Esophagus muscularis mucosa (tissue), 4 donors: ENCODE measurements at regions not wholly inside any gene's neighbourhood (a gene's known extent, or its start where the extent isn't known, plus 50 kb on each side); places are given as distances from the start of the nearest gene placed in this dataset.

ENCODE experiments used
- DNase-seq: peaks from one replicate; pipeline ENCODE4 v3.0.0-alpha.2; 2017; ENCODE audit errors: extremely low spot score
- H3K27ac ChIP-seq, 4 donors: fragments of 200-600 bp; sonication (generic); replicated peaks in 1 of 4; 1 replicate in 3 of 4; 2 replicates in 1 of 4; pipeline ENCODE4 v1.5.1; 2016 to 2019; ENCODE audit warnings: mild to moderate bottlenecking in 1 of 4
- H3K27me3 ChIP-seq, 4 donors: fragments of 200-600 bp; sonication (generic); one replicate each; pipeline versions ENCODE4 v1.5.1 to v1.6.0; 2016 to 2019
- H3K36me3 ChIP-seq, 4 donors: fragments of 200-600 bp; sonication (generic); one replicate each; pipeline ENCODE4 v1.5.1; 2016 to 2019
- H3K4me1 ChIP-seq, 4 donors: fragments of 200-600 bp; sonication (generic); one replicate each; pipeline ENCODE4 v1.5.1; 2016 to 2019
- H3K4me3 ChIP-seq, 4 donors: fragments of 200-600 bp; sonication (generic); 1 replicate in 2 of 4; 2 replicates in 2 of 4; pipeline ENCODE4 v1.5.1; 2016 to 2019; ENCODE audit warnings: mild to moderate bottlenecking in 4 of 4, moderate library complexity in 1 of 4
- H3K9me3 ChIP-seq, 4 donors: fragments of 200-600 bp; sonication (generic); 1 replicate in 3 of 4; 2 replicates in 1 of 4; pipeline ENCODE4 v1.5.1; 2016 to 2019
- CTCF ChIP-seq, 3 experiments: fragments of 200-600 bp in 2 of 3; fragments of 450-650 bp in 1 of 3; sonication (generic) in 2 of 3; IDR thresholded peaks; one replicate each; pipeline ENCODE4 v1.5.1; 2017 to 2019; ENCODE audit warnings: antibody characterized with exemption in 3 of 3, mild to moderate bottlenecking in 2 of 3, moderate library complexity in 1 of 3
- EP300 ChIP-seq: sonication (generic); formaldehyde crosslinking; IDR thresholded peaks from one replicate; pipeline ENCODE4 v1.6.1; 2017; ENCODE audit warnings: antibody characterized with exemption
- POLR2A ChIP-seq: fragments of 450-650 bp; IDR thresholded peaks from one replicate; pipeline ENCODE4 v1.6.1; 2017; ENCODE audit warnings: antibody characterized with exemption, moderate library complexity, mild to moderate bottlenecking, low read depth
- POLR2AphosphoS5 ChIP-seq, 2 donors: sonication (generic); formaldehyde crosslinking; IDR thresholded peaks; one replicate each; pipeline ENCODE4 v1.6.1; 2017; ENCODE audit warnings: antibody characterized with exemption in 2 of 2
- WGBS: methylation state at CpG from one replicate; pipeline ENCODE4 v1.1.5; 2018; 5-methylcytosine and 5-hydroxymethylcytosine counted together
- intact Hi-C: fragments of 100-400 bp; cut with DNase I; formaldehyde crosslinking; loops from one replicate; pipeline ENCODE4 v1.15.1; 2023

DNA sequence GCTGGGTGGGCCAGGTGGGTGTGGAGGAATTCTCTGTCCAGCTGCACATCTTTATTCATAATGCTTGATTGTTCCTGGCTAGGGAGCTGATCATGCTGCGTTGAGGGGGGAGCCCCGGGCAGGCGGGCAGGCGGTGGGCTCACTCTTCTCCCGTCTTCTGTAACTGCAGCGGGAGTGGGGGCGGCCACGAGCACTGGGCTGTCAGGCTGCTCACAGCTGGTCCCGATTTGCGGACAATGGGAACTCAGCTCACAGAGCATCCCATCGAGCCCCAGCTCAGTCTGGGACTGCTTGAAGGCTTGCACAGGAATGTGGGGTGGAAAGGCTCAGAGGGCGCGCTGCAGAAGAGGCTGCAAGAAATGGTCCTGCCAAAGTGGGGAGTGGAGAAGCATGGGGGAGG, 63.8 kb downstream of the EFNB1 start:
- no peaks in the 10 kb centered on the region for H3K36me3 ChIP-seq
- WGBS = 68% methylated on average over 11 of the region's 13 CpGs
- DNase-seq = no peak
- TF ChIP-seq EP300 (no peak), POLR2A (no peak), POLR2AphosphoS5 (IDR thresholded peaks at IDR 0.05) (no peak), CTCF (IDR thresholded peaks at IDR 0.05) (no peak)
- no peak overlapping the region for H3K27ac ChIP-seq
- no peaks in the 10 kb centered on the region for H3K27me3 ChIP-seq
- H3K9me3 ChIP-seq = no peaks in the 10 kb centered on the region
- intact Hi-C loops = loop anchor here (10.0 kb wide), 1 partner anchor 132 kb away; no protein-coding TSS in a partner anchor
- no peak overlapping the region for H3K4me3 ChIP-seq
- peaks cover 37 to 44% (median 41%) of the 10 kb centered on the region in 4 donors for H3K4me1 ChIP-seq

DNA sequence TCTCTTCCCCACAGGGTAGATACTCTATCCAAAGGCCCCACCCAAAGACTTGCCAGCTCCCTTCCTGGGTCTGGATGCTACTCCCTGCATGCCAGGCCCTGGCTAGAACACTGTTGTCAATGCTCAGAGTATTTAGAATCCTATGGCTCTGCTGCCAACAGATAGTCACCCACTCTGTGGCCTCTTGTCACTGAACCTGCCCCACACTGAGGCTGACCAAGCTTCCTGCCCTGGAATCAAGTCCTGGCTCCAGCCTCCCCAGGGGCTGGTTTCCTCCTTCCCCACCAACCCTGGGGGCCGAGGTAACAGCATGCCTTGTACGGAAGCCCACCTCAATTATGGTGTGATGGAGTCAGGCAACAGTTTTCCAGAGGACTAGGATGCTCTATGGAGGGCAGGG, 63.3 kb downstream of the EFNB1 start:
- DNase-seq = no peak
- intact Hi-C loops = loop anchor here (10.0 kb wide), 1 partner anchor 133 kb away; no protein-coding TSS in a partner anchor
- H3K36me3 ChIP-seq = no peaks in the 10 kb centered on the region
- WGBS = 50% methylated on average over 2 of the region's 2 CpGs
- H3K27ac ChIP-seq = no peak overlapping the region
- no peaks in the 10 kb centered on the region for H3K9me3 ChIP-seq
- TF ChIP-seq EP300 = no peak
- TF ChIP-seq POLR2AphosphoS5 (IDR thresholded peaks at IDR 0.05) = no peak
- no peak for TF ChIP-seq POLR2A
- TF ChIP-seq CTCF (IDR thresholded peaks at IDR 0.05) = no peak
- H3K4me1 ChIP-seq = peaks cover 32 to 39% (median 36%) of the 10 kb centered on the region in 4 donors
- H3K4me3 ChIP-seq = no peak overlapping the region
- H3K27me3 ChIP-seq = no peaks in the 10 kb centered on the region
